ENCODE measurements at regions not wholly inside any gene's neighbourhood (a gene's known extent, or its start where the extent isn't known, plus 50 kb on each side); places are given as distances from the start of the nearest gene placed in this dataset.

DNA sequence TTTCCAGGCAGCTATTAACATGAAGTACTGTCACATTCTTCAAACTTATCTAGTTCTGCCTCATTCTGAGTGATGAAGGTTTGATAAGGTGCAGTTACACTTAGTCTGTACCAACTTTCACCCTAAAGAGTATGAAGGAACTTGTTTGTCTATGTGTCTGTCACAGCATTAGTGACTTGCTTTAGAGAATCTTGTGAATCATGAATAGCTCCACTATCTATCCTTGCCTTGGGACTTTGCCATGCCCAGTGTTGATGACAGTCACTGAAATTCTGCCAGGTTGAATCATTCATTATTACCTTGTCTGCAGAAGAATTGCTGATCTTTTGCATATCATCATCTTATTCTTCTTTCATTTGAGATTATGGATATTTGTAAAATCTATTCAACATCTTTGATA lies 50.9 kb upstream of the A1CF start:
- no peaks in the 10 kb centered on the region for H3K4me1 ChIP-seq (ENCODE audit: control insufficient read depth in 3 of 3, insufficient read depth in 2 of 3, low read depth in 1 of 3, low read length in 2 of 3)
- no peaks in the 10 kb centered on the region for H3K36me3 ChIP-seq (ENCODE audit: control insufficient read depth in 3 of 3, insufficient read depth in 2 of 3, low read depth in 1 of 3, low read length in 3 of 3)
- no peak for FAIRE-seq
- H3K27me3 ChIP-seq (ENCODE audit: control insufficient read depth in 3 of 3, insufficient read depth in 3 of 3, low read length in 3 of 3), result no peaks in the 10 kb centered on the region
- no peak overlapping the region for H3K27ac ChIP-seq (ENCODE audit: low read depth in 1 of 3, low read length in 2 of 3)
- DNase-seq, result peak in 1 of 2 donors; percentile 27
- H3K4me3 ChIP-seq (ENCODE audit: low read depth in 1 of 3, low read length in 3 of 3), result no peak overlapping the region
- H3K9me3 ChIP-seq (ENCODE audit: control insufficient read depth in 2 of 2, insufficient read depth in 1 of 2, low read depth in 1 of 2, low read length in 1 of 2), result no peaks in the 10 kb centered on the region

DNA sequence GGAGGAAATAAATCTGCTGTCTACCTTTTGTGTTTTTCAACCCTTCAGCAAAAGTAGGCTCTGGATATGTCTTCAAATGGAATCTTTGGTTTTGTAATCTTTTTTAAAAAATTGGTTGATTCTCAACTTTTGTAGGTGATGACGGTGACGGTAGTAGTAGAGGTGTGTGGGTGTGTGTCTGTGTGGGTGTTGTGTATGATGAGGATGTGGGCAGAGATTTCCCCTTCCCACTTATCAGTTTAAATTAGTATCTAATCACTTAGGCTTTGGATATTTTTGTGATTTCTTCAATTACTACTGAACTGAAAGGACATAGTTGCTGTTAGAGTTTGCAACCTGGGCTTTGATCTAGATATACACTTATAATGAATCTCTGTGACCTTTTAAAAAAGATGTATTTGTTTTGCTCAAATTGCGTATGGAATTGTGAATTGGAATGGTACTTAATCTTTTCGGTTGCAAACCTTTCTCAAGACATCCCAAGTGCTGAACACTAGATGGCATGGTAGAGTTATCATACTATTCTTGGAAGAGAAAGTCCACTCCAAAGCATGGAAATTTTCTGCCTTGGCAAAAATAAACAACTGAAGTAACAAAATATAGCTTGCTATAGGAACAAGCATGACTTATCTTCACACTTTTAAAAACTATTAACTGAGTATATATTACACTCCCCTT lies 51.9 kb upstream of the A1CF start:
- H3K4me3 ChIP-seq (ENCODE audit: low read depth in 1 of 3, low read length in 3 of 3), result no peak overlapping the region
- no peaks in the 10 kb centered on the region for H3K9me3 ChIP-seq (ENCODE audit: control insufficient read depth in 2 of 2, insufficient read depth in 1 of 2, low read depth in 1 of 2, low read length in 1 of 2)
- WGBS, 3 donors, result 13 to 27% (median 14%) methylated on average over 4 of the region's 4 CpGs
- FAIRE-seq (peak; percentile 51), DNase-seq (peak; percentile 63 to 70)
- H3K4me1 ChIP-seq (ENCODE audit: control insufficient read depth in 3 of 3, insufficient read depth in 2 of 3, low read depth in 1 of 3, low read length in 2 of 3), result no peaks in the 10 kb centered on the region
- no peak overlapping the region for H3K27ac ChIP-seq (ENCODE audit: low read depth in 1 of 3, low read length in 2 of 3)
- no peaks in the 10 kb centered on the region for H3K36me3 ChIP-seq (ENCODE audit: control insufficient read depth in 3 of 3, insufficient read depth in 2 of 3, low read depth in 1 of 3, low read length in 3 of 3)
- H3K27me3 ChIP-seq (ENCODE audit: control insufficient read depth in 3 of 3, insufficient read depth in 3 of 3, low read length in 3 of 3), result no peaks in the 10 kb centered on the region

DNA sequence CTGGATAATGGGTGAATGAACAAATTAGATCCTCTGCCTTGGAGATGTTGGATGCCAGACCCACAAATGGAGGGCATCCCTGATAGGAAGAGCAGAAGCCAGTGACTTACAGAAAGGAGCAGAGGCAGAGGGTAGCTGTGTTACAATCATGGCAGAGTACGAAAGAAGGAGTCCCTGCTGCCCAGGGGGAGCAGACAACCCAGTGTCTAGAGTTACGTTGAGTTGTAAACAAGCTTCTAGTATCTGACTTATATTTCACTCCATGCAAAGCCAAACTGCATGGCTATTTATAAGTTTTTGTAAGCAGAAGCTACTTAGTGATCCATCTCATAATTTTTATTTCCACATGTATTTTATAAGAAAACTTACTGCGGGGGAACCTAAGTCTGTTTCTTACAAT lies 56.2 kb upstream of the A1CF start:
- H3K4me1 ChIP-seq (ENCODE audit: control insufficient read depth in 3 of 3, insufficient read depth in 2 of 3, low read depth in 1 of 3, low read length in 2 of 3), result peaks cover 0 to 1% (median 0%) of the 10 kb centered on the region in 3 donors
- H3K4me3 ChIP-seq (ENCODE audit: low read depth in 1 of 3, low read length in 3 of 3), result no peak overlapping the region
- no peak overlapping the region for H3K27ac ChIP-seq (ENCODE audit: low read depth in 1 of 3, low read length in 2 of 3)
- no peak for FAIRE-seq
- DNase-seq, result no peak
- H3K9me3 ChIP-seq (ENCODE audit: control insufficient read depth in 2 of 2, insufficient read depth in 1 of 2, low read depth in 1 of 2, low read length in 1 of 2), result no peaks in the 10 kb centered on the region
- no peaks in the 10 kb centered on the region for H3K36me3 ChIP-seq (ENCODE audit: control insufficient read depth in 3 of 3, insufficient read depth in 2 of 3, low read depth in 1 of 3, low read length in 3 of 3)
- H3K27me3 ChIP-seq (ENCODE audit: control insufficient read depth in 3 of 3, insufficient read depth in 3 of 3, low read length in 3 of 3), result peaks cover 0 to 2% (median 0%) of the 10 kb centered on the region in 3 donors
- 74 to 87% (median 78%) methylated on average over 3 of the region's 3 CpGs for WGBS, 3 donors

DNA sequence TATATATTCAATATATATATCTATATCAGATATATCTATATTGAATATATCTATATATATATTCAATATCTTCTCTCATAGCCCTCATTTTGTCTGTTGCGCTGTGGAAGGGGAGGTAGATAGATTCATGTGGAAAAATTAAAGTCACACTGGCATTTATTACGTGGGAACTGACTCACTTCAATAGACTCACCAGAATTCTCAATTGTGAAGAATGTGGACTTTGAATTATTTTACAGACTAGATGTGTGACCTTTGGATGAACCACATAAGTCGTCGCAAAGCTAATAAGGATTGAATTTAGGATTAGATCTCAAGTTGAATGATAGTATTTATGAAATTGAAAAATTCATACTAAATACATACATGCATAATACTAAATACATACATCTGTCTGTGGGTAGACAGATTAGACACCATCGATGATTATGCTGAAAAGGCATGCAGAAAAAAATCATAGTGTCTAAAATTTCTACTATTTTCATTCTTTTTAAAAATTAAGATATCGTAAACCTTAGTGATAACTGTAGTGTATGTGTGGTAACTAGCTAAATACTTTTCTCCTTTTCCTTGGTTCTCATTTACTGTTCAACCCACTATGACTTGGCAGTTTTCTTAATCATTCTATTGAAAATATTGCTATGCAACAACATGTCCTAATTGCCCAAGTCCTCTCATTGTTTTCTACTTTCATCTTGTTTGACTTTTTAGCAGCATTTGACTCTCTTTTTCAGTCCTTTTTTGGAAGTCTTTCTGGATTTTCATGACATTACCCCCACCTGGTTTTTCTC lies 61.8 kb upstream of the A1CF start:
- H3K27ac ChIP-seq (ENCODE audit: low read depth in 1 of 3, low read length in 2 of 3), result no peak overlapping the region
- FAIRE-seq, result no peak
- WGBS, 3 donors, result 41 to 68% (median 59%) methylated on average over 6 of the region's 6 CpGs
- no peaks in the 10 kb centered on the region for H3K36me3 ChIP-seq (ENCODE audit: control insufficient read depth in 3 of 3, insufficient read depth in 2 of 3, low read depth in 1 of 3, low read length in 3 of 3)
- H3K9me3 ChIP-seq (ENCODE audit: control insufficient read depth in 2 of 2, insufficient read depth in 1 of 2, low read depth in 1 of 2, low read length in 1 of 2), result no peaks in the 10 kb centered on the region
- peaks cover 0 to 2% (median 0%) of the 10 kb centered on the region in 3 donors for H3K27me3 ChIP-seq (ENCODE audit: control insufficient read depth in 3 of 3, insufficient read depth in 3 of 3, low read length in 3 of 3)
- no peak overlapping the region for H3K4me3 ChIP-seq (ENCODE audit: low read depth in 1 of 3, low read length in 3 of 3)
- peaks cover 0 to 2% (median 0%) of the 10 kb centered on the region in 3 donors for H3K4me1 ChIP-seq (ENCODE audit: control insufficient read depth in 3 of 3, insufficient read depth in 2 of 3, low read depth in 1 of 3, low read length in 2 of 3)
- DNase-seq, result peak; percentile 34 to 63

DNA sequence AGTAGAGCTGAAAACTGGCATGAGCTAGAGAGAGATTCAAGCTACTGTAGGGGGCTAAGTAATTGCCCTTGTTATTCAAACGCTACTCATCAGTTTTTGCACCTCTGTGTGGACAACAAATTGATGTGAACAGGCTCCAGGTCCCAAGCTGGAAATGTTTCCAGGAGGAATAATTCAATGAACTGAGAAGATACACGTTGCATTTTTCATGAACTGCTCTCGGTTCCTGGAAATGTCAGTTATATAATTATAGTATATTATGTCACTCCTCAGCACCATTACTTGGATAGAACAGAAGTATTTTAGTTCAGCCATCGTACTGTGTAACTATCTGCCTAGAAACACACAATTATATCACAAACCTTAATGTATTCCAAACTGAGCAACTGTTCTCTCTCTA lies 65.9 kb upstream of the A1CF start:
- H3K9me3 ChIP-seq (ENCODE audit: control insufficient read depth in 2 of 2, insufficient read depth in 1 of 2, low read depth in 1 of 2, low read length in 1 of 2), result no peaks in the 10 kb centered on the region
- FAIRE-seq (no peak), DNase-seq (no peak)
- H3K4me3 ChIP-seq (ENCODE audit: low read depth in 1 of 3, low read length in 3 of 3), result no peak overlapping the region
- 66 to 83% (median 68%) methylated on average over 4 of the region's 4 CpGs for WGBS, 3 donors
- no peaks in the 10 kb centered on the region for H3K36me3 ChIP-seq (ENCODE audit: control insufficient read depth in 3 of 3, insufficient read depth in 2 of 3, low read depth in 1 of 3, low read length in 3 of 3)
- H3K27me3 ChIP-seq (ENCODE audit: control insufficient read depth in 3 of 3, insufficient read depth in 3 of 3, low read length in 3 of 3), result no peaks in the 10 kb centered on the region
- H3K4me1 ChIP-seq (ENCODE audit: control insufficient read depth in 3 of 3, insufficient read depth in 2 of 3, low read depth in 1 of 3, low read length in 2 of 3), result peaks cover 0 to 2% (median 0%) of the 10 kb centered on the region in 3 donors
- H3K27ac ChIP-seq (ENCODE audit: low read depth in 1 of 3, low read length in 2 of 3), result no peak overlapping the region

DNA sequence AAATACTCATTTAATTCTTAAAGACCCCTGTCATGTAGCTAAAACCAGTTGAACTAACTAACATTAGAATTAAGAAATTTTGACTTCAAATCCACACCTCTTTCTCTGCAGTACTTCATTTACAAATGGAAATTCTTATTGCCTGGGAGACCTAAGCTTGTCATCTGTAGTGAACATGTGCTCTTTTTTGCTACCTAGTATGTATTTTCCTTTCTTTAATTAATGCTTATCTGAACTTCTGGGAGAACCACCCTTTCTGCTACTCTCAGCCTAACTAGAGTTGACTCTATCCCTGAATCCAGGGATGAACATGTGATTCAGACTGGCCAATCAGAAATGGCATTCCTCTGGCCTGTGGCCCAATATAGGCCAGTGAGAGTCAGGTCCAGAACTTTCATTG lies 75.9 kb upstream of the A1CF start:
- Histone ChIP-seq H3K4me1 (ENCODE audit: control insufficient read depth in 3 of 3, insufficient read depth in 2 of 3, low read depth in 1 of 3, low read length in 2 of 3) (no peaks in the 10 kb centered on the region), H3K4me3 (ENCODE audit: low read depth in 1 of 3, low read length in 3 of 3) (no peak overlapping the region), H3K9me3 (ENCODE audit: control insufficient read depth in 2 of 2, insufficient read depth in 1 of 2, low read depth in 1 of 2, low read length in 1 of 2) (no peaks in the 10 kb centered on the region), H3K27ac (ENCODE audit: low read depth in 1 of 3, low read length in 2 of 3) (no peak overlapping the region), H3K27me3 (ENCODE audit: control insufficient read depth in 3 of 3, insufficient read depth in 3 of 3, low read length in 3 of 3) (no peaks in the 10 kb centered on the region), H3K36me3 (ENCODE audit: control insufficient read depth in 3 of 3, insufficient read depth in 2 of 3, low read depth in 1 of 3, low read length in 3 of 3) (no peaks in the 10 kb centered on the region)
- FAIRE-seq, result no peak
- DNase-seq, result no peak

DNA sequence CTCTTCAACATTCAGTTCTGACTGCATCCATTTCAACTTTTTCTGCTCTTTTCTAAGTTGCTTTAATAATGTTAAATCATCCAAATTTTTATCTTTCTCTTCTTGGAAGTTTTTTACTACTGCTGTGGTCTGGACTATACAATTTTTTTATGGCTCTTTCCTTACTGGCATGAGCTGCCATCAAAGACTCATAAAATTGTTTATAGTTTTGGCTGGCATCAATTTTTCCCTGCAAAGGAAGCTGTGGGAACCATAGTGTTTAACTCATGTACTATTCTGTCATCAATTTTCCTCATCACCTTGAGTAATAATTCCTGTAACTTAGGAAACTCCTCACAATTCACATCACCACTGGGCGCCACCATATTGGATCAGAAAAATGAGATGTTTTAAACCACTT lies 77.6 kb upstream of the A1CF start:
- no peak overlapping the region for H3K4me3 ChIP-seq (ENCODE audit: low read depth in 1 of 3, low read length in 3 of 3)
- H3K4me1 ChIP-seq (ENCODE audit: control insufficient read depth in 3 of 3, insufficient read depth in 2 of 3, low read depth in 1 of 3, low read length in 2 of 3), result no peaks in the 10 kb centered on the region
- no peaks in the 10 kb centered on the region for H3K9me3 ChIP-seq (ENCODE audit: control insufficient read depth in 2 of 2, insufficient read depth in 1 of 2, low read depth in 1 of 2, low read length in 1 of 2)
- no peak overlapping the region for H3K27ac ChIP-seq (ENCODE audit: low read depth in 1 of 3, low read length in 2 of 3)
- no peak for DNase-seq
- no peak for FAIRE-seq
- 86 to 100% (median 89%) methylated on average over 1 of the region's 1 CpG for WGBS, 3 donors
- H3K36me3 ChIP-seq (ENCODE audit: control insufficient read depth in 3 of 3, insufficient read depth in 2 of 3, low read depth in 1 of 3, low read length in 3 of 3), result no peaks in the 10 kb centered on the region
- no peaks in the 10 kb centered on the region for H3K27me3 ChIP-seq (ENCODE audit: control insufficient read depth in 3 of 3, insufficient read depth in 3 of 3, low read length in 3 of 3)

DNA sequence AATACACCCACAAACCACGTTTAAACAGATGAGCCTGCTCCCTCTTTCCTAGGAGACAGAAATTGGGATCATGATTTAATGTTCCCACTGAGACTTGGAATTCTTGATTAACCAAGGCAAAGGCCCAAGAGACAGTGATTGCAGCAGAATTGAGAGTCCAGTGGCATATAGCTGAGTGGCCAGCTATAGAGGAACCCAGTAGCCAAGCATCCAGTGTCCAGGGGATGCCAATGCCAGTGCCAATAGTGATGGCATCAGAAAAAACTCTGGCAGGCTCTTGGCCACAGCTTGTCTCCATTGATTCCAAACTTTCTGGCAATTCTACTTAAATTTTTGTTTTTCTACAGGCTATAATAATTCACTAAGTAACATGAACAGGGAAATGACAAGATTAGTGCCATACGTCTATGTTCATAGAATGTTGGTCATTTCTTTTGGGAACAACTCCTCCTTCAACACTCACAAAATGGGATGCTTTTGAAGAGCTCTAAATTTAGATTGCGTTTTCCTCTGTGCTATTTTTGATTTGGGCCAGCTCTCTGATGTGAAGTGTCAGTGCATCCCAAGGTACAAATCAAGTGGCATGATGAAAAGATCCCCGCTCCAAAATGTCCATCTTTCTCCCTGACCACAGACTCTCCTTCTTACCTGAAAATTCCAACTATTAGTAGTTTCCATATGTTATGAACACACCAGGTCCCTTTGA lies 83.1 kb upstream of the A1CF start:
- no peak for FAIRE-seq
- Histone ChIP-seq H3K4me3 (ENCODE audit: low read depth in 1 of 3, low read length in 3 of 3) (no peak overlapping the region), H3K27ac (ENCODE audit: low read depth in 1 of 3, low read length in 2 of 3) (no peak overlapping the region), H3K4me1 (ENCODE audit: control insufficient read depth in 3 of 3, insufficient read depth in 2 of 3, low read depth in 1 of 3, low read length in 2 of 3) (peaks cover 2 to 16% (median 2%) of the 10 kb centered on the region in 3 donors), H3K36me3 (ENCODE audit: control insufficient read depth in 3 of 3, insufficient read depth in 2 of 3, low read depth in 1 of 3, low read length in 3 of 3) (no peaks in the 10 kb centered on the region), H3K27me3 (ENCODE audit: control insufficient read depth in 3 of 3, insufficient read depth in 3 of 3, low read length in 3 of 3) (no peaks in the 10 kb centered on the region), H3K9me3 (ENCODE audit: control insufficient read depth in 2 of 2, insufficient read depth in 1 of 2, low read depth in 1 of 2, low read length in 1 of 2) (no peaks in the 10 kb centered on the region)
- 78 to 81% (median 78%) methylated on average over 4 of the region's 4 CpGs for WGBS, 3 donors
- no peak for DNase-seq
